Gastrocnemius medialis (tissue), 4 donors: ENCODE measurements at regions not wholly inside any gene's neighbourhood (a gene's known extent, or its start where the extent isn't known, plus 50 kb on each side); places are given as distances from the start of the nearest gene placed in this dataset.

Experiments used
- ATAC-seq, 2 donors: fragments of 150-250 bp; one replicate each; pipeline ENCODE4 v1.9.1; 2016
- DNase-seq, 2 donors: peaks; one replicate each; pipeline ENCODE4 v3.0.0-alpha.2; 2019
- H3K27ac ChIP-seq, 4 donors: fragments of 200-600 bp; sonication (generic); 1 replicate in 1 of 4; 2 replicates in 3 of 4; pipeline ENCODE4 v1.5.1; 2016 to 2018; ENCODE audit warnings: mild to moderate bottlenecking in 2 of 4, moderate library complexity in 1 of 4
- H3K27me3 ChIP-seq, 3 donors: fragments of 200-600 bp; sonication (generic) in 2 of 3; 1 replicate in 1 of 3; 2 replicates in 2 of 3; pipeline versions ENCODE4 v1.5.1 to v1.6.0; 2016 to 2019; ENCODE audit warnings: mild to moderate bottlenecking in 1 of 3, moderate library complexity in 1 of 3
- H3K36me3 ChIP-seq, 2 donors: fragments of 200-600 bp; sonication (generic) in 1 of 2; one replicate each; pipeline ENCODE4 v1.5.1; 2017 to 2018
- H3K4me1 ChIP-seq, 2 donors: fragments of 200-600 bp; sonication (generic) in 1 of 2; one replicate each; pipeline ENCODE4 v1.5.1; 2016 to 2017; ENCODE audit warnings: mild to moderate bottlenecking in 2 of 2
- H3K4me3 ChIP-seq, 4 donors: fragments of 200-600 bp; sonication (generic) in 3 of 4; 1 replicate in 1 of 4; 2 replicates in 3 of 4; pipeline ENCODE4 v1.5.1; 2016 to 2019; ENCODE audit warnings: mild to moderate bottlenecking in 2 of 4
- H3K9me3 ChIP-seq, 3 donors: fragments of 200-600 bp; sonication (generic) in 2 of 3; 1 replicate in 1 of 3; 2 replicates in 2 of 3; pipeline ENCODE4 v1.5.1; 2016 to 2019
- POLR2A ChIP-seq, 2 donors: fragments of 450-650 bp; IDR thresholded peaks; one replicate each; pipeline ENCODE4 v1.6.1; 2017; ENCODE audit warnings: antibody characterized with exemption in 2 of 2, mild to moderate bottlenecking in 2 of 2, moderate library complexity in 2 of 2
- in situ Hi-C, 4 donors: fragments of 200-750 bp; cut with MboI; loops; one replicate each; pipeline versions ENCODE4 v1.15.0 to v1.8.0; 2017; ENCODE audit warnings: low sequenced_read_pairs in 4 of 4
- intact Hi-C: fragments of 100-400 bp; cut with DNase I; formaldehyde crosslinking; loops from one replicate; pipeline ENCODE4 v1.15.1; 2023; ENCODE audit warnings: low total_unique reads
- TF ChIP-seq, protein P1 (sequence below), 5 experiments: fragments of 450-650 bp in 3 of 5; fragments of 200-600 bp in 2 of 5; sonication (generic) in 2 of 5; IDR thresholded peaks in 4 of 5; conservative IDR thresholded peaks in 1 of 5; 1 replicate in 4 of 5; 2 replicates in 1 of 5; pipeline ENCODE4 v1.5.1; 2016 to 2019; ENCODE audit warnings: antibody characterized with exemption in 5 of 5, mild to moderate bottlenecking in 3 of 5, moderate library complexity in 3 of 5

DNA sequence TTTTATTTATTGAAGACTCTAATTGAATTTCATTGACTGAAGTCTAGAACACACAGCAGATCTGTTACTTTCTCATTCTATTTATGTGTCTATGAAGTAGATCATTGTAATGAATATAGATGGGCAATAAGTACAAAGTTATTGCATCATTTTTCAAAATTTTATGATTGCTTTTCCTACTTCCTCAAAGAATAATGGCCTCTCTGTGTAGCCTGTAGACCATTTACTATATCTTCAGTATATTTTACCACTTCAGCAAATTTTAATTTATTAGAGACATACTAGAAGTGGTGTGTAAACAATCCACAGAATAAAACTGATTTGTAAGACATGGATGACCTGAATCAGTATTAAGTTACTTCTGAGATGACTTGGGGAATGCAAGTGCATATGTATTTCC is 291.7 kb upstream of the FAR2 start:
- no peak overlapping the region for H3K4me3 ChIP-seq
- no peak for TF ChIP-seq POLR2A (IDR thresholded peaks at IDR 0.05)
- TF ChIP-seq, protein P1, sequence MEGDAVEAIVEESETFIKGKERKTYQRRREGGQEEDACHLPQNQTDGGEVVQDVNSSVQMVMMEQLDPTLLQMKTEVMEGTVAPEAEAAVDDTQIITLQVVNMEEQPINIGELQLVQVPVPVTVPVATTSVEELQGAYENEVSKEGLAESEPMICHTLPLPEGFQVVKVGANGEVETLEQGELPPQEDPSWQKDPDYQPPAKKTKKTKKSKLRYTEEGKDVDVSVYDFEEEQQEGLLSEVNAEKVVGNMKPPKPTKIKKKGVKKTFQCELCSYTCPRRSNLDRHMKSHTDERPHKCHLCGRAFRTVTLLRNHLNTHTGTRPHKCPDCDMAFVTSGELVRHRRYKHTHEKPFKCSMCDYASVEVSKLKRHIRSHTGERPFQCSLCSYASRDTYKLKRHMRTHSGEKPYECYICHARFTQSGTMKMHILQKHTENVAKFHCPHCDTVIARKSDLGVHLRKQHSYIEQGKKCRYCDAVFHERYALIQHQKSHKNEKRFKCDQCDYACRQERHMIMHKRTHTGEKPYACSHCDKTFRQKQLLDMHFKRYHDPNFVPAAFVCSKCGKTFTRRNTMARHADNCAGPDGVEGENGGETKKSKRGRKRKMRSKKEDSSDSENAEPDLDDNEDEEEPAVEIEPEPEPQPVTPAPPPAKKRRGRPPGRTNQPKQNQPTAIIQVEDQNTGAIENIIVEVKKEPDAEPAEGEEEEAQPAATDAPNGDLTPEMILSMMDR (IDR thresholded peaks at IDR 0.05 in 4 of 5, conservative IDR thresholded peaks at IDR 0.05 in 1 of 5) = no peak
- no peak for ATAC-seq
- DNase-seq = no peak
- no peak overlapping the region for H3K27ac ChIP-seq
- H3K36me3 ChIP-seq = no peaks in the 10 kb centered on the region
- H3K27me3 ChIP-seq = no peaks in the 10 kb centered on the region
- in situ Hi-C loops = no loop called here
- no peaks in the 10 kb centered on the region for H3K4me1 ChIP-seq
- no peaks in the 10 kb centered on the region for H3K9me3 ChIP-seq
- intact Hi-C loops = no loop called here

DNA sequence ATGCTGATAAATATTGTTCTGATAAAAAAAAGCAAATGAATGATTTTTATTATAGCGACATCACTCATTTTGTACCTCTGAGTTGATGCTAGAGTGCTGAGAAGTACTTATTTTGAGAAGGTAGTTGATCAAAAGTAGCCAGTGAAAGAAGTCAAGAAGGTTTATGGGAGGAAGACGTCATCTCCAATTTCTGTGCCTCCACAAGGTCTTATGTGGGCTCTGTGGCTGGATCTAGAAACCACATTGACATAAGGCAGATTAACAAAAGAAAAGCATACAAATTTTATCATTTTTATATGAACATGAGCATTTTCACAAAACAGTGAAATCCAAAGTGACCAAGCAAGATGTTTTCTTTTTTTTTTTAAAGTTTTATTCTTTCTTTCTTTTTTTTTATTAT is 289.5 kb upstream of the FAR2 start:
- Histone ChIP-seq H3K27ac (no peak overlapping the region), H3K4me3 (no peak overlapping the region), H3K27me3 (no peaks in the 10 kb centered on the region), H3K4me1 (no peaks in the 10 kb centered on the region), H3K9me3 (no peaks in the 10 kb centered on the region), H3K36me3 (no peaks in the 10 kb centered on the region)
- intact Hi-C loops (no loop called here), in situ Hi-C loops (no loop called here)
- TF ChIP-seq, protein P1 (IDR thresholded peaks at IDR 0.05 in 4 of 5, conservative IDR thresholded peaks at IDR 0.05 in 1 of 5) = no peak
- TF ChIP-seq POLR2A (IDR thresholded peaks at IDR 0.05) = no peak
- ATAC-seq (no peak), DNase-seq (no peak)

DNA sequence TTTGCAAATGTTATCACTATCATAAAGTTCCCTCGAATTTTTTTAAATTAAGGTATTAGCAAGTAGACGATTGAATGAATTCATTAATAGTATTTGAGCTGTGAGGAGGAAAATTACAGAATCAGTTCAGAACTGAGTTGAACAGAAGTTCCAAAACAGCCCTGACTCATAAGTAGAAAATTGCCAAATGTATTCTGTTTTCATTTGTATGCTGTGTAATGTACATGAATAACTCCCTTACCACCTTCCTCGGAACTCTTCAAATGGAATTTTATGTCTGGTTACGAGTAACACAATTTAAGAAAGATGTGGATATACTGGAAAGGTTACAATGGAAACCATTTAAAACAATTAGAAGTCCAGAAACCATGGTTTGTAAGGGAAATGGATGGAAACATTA is 283.3 kb upstream of the FAR2 start:
- Histone ChIP-seq H3K36me3 (no peaks in the 10 kb centered on the region), H3K9me3 (no peaks in the 10 kb centered on the region), H3K27ac (no peak overlapping the region), H3K27me3 (no peaks in the 10 kb centered on the region), H3K4me3 (no peak overlapping the region), H3K4me1 (no peaks in the 10 kb centered on the region)
- no peak for DNase-seq
- no peak for ATAC-seq
- intact Hi-C loops (no loop called here), in situ Hi-C loops (no loop called here)
- no peak for TF ChIP-seq POLR2A (IDR thresholded peaks at IDR 0.05)
- TF ChIP-seq, protein P1 (IDR thresholded peaks at IDR 0.05 in 4 of 5, conservative IDR thresholded peaks at IDR 0.05 in 1 of 5) = no peak

DNA sequence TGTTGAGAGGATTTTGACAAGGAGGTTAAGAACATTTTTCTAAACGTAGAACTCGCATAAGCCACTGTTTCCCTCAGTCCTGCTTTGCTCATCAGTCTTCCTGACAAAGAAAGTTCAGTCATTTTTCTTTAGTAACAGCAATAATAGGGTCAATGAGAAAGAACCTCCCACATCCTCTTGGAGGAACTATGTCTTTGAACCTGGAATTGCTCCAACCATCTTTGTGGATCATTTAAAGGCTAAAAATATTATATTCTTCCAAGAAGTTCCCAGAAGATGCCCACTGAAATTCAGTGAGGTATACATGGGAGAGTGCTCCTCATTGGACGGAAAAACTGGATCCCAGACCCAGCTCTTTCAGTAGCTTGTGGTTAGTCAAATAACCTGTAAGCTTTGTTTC is 282.8 kb upstream of the FAR2 start:
- Histone ChIP-seq H3K27ac (no peak overlapping the region), H3K4me3 (no peak overlapping the region), H3K27me3 (no peaks in the 10 kb centered on the region), H3K4me1 (no peaks in the 10 kb centered on the region), H3K9me3 (no peaks in the 10 kb centered on the region), H3K36me3 (no peaks in the 10 kb centered on the region)
- intact Hi-C loops = no loop called here
- no peak for DNase-seq
- TF ChIP-seq, protein P1 (IDR thresholded peaks at IDR 0.05 in 4 of 5, conservative IDR thresholded peaks at IDR 0.05 in 1 of 5) = no peak
- TF ChIP-seq POLR2A (IDR thresholded peaks at IDR 0.05) = no peak
- in situ Hi-C loops = no loop called here
- no peak for ATAC-seq

DNA sequence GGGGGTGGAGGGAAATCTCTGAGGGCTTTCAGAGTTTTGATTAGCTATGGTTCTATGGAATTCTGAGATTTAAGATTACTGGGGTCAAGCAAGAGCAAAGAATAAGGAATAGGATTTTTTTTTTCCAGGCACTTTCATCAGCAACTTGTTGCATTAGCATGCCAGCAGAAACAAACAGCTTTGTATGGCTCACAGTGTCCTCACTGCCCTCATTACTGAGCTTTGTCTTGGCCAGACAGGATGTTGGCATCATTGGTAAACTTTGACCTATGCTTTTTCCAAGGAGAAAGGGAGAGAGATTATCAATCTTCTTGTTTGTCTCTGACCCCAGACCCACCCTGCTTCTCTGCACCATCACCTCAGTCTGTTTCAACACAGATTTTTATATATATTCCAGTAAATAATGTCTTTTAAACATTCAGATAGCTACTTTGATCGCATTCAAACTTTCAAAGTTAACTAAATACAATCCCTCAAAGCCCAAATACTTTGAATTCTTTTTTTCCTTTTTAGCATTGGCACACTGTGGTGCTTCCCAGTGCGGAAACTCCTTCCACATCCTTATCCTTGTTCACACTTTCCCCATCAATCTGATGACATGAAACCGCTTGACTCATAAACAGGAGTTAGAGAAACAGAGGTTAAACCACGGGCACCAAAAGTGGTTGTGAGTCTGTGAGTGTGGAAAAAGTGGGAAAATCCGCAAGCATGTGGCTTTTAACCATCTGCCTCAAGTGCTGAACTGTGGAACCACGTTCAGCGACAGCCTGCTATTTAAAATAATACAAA is 282.2 kb upstream of the FAR2 start:
- ATAC-seq = no peak
- H3K27ac ChIP-seq = no peak overlapping the region
- H3K36me3 ChIP-seq = no peaks in the 10 kb centered on the region
- in situ Hi-C loops (no loop called here), intact Hi-C loops (no loop called here)
- TF ChIP-seq POLR2A (IDR thresholded peaks at IDR 0.05) = no peak
- TF ChIP-seq, protein P1 (IDR thresholded peaks at IDR 0.05 in 4 of 5, conservative IDR thresholded peaks at IDR 0.05 in 1 of 5) = no peak
- H3K27me3 ChIP-seq = no peaks in the 10 kb centered on the region
- no peak for DNase-seq
- H3K4me1 ChIP-seq = no peaks in the 10 kb centered on the region
- no peaks in the 10 kb centered on the region for H3K9me3 ChIP-seq
- H3K4me3 ChIP-seq = no peak overlapping the region
